NB4 (cell line): ENCODE measurements at regions not wholly inside any gene's neighbourhood (a gene's known extent, or its start where the extent isn't known, plus 50 kb on each side); places are given as distances from the start of the nearest gene placed in this dataset.

Source experiments
- POLR2A ChIP-seq: IDR thresholded peaks from 2 replicates; pipeline ENCODE4 v1.6.1; 2011; ENCODE audit warnings: mild to moderate bottlenecking; ENCODE audit not compliant: insufficient read length; ENCODE audit errors: extremely low read depth
- TF ChIP-seq, protein P1 (sequence below): IDR thresholded peaks from one replicate; pipeline ENCODE4 v1.5.1; 2012; ENCODE audit warnings: low read depth, low read length

DNA sequence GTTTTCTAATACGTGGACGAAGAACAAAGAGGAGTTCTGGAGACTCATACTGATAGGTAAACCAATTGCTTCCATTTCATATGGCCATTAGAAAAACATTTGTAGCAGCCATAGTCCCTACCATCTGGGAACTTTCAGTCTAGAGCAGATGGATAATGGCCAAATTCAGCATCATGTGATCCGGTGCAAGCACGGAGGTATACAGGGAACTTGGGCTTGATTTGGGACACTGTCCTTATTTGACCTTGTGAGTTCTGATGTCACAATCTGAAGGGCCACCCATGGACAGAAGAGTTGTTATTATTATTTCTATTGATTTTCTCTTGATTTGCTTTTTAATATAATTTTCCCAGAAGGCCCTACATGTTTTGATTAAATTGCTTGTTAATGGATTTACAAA, 154.6 kb upstream of the ZNF267 start:
- TF ChIP-seq, protein P1, sequence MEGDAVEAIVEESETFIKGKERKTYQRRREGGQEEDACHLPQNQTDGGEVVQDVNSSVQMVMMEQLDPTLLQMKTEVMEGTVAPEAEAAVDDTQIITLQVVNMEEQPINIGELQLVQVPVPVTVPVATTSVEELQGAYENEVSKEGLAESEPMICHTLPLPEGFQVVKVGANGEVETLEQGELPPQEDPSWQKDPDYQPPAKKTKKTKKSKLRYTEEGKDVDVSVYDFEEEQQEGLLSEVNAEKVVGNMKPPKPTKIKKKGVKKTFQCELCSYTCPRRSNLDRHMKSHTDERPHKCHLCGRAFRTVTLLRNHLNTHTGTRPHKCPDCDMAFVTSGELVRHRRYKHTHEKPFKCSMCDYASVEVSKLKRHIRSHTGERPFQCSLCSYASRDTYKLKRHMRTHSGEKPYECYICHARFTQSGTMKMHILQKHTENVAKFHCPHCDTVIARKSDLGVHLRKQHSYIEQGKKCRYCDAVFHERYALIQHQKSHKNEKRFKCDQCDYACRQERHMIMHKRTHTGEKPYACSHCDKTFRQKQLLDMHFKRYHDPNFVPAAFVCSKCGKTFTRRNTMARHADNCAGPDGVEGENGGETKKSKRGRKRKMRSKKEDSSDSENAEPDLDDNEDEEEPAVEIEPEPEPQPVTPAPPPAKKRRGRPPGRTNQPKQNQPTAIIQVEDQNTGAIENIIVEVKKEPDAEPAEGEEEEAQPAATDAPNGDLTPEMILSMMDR: no peak
- TF ChIP-seq POLR2A: no peak
